ENCODE measurements at regions not wholly inside any gene's neighbourhood (a gene's known extent, or its start where the extent isn't known, plus 50 kb on each side); places are given as distances from the start of the nearest gene placed in this dataset.
"Not testable (repeated sequence)": the region's sequence is repeated elsewhere in the genome, so short reads cannot be mapped to it uniquely, and the experiment has no call there.

- no peak for DNase-seq
These were observed 175.9 kb downstream of the EVX1 start for GRCh38 chr7:27418541-27418940.

GRCh38 chr7:27419581-27420177, 177.1 kb downstream of the EVX1 start:
- DNase-seq = peak; percentile 5

- no peak for DNase-seq
These were observed 178.1 kb downstream of the EVX1 start for GRCh38 chr7:27420702-27421101.

- DNase-seq = no peak
These were observed 180.7 kb downstream of the EVX1 start for GRCh38 chr7:27423290-27423689.

GRCh38 chr7:27423821-27424220, 181.2 kb downstream of the EVX1 start:
- DNase-seq = no peak

- no peak for DNase-seq
These were observed 181.6 kb downstream of the EVX1 start for GRCh38 chr7:27424231-27424630.

GRCh38 chr7:27424749-27425148, 182.1 kb downstream of the EVX1 start:
- no peak for DNase-seq

GRCh38 chr7:27427416-27427815, 184.8 kb downstream of the EVX1 start:
- no peak for DNase-seq

GRCh38 chr7:27430105-27430504, 187.5 kb downstream of the EVX1 start:
- DNase-seq = no peak

- DNase-seq = no peak
These were observed 188.9 kb downstream of the EVX1 start for GRCh38 chr7:27431465-27431864.

GRCh38 chr7:27433581-27433980, 191.0 kb downstream of the EVX1 start:
- DNase-seq = no peak

- peak; percentile 7 for DNase-seq
These were observed 192.3 kb downstream of the EVX1 start for GRCh38 chr7:27434756-27435400.

- peak; percentile 3 for DNase-seq
These were observed 192.9 kb downstream of the EVX1 start for GRCh38 chr7:27435461-27435860.

- DNase-seq = peak; percentile 17
These were observed 196.4 kb downstream of the EVX1 start for GRCh38 chr7:27438881-27439589.

GRCh38 chr7:27442455-27442854, 199.9 kb downstream of the EVX1 start:
- no peak for DNase-seq

GRCh38 chr7:27449046-27449445, 206.4 kb downstream of the EVX1 start:
- DNase-seq = not testable (repeated sequence)

GRCh38 chr7:27453702-27454405, 208.8 kb downstream of the HIBADH start:
- peak; percentile 24 for DNase-seq

- DNase-seq = not testable (repeated sequence)
These were observed 205.6 kb downstream of the HIBADH start for GRCh38 chr7:27457120-27457519.

GRCh38 chr7:27457603-27458565, 204.8 kb downstream of the HIBADH start:
- DNase-seq = peak; percentile 43

- peak; percentile 20 for DNase-seq
These were observed 203.5 kb downstream of the HIBADH start for GRCh38 chr7:27459021-27459730.

GRCh38 chr7:27459731-27460053, 203.0 kb downstream of the HIBADH start:
- peak; percentile 5 for DNase-seq
